ENCODE measurements at regions not wholly inside any gene's neighbourhood (a gene's known extent, or its start where the extent isn't known, plus 50 kb on each side); places are given as distances from the start of the nearest gene placed in this dataset.

DNA sequence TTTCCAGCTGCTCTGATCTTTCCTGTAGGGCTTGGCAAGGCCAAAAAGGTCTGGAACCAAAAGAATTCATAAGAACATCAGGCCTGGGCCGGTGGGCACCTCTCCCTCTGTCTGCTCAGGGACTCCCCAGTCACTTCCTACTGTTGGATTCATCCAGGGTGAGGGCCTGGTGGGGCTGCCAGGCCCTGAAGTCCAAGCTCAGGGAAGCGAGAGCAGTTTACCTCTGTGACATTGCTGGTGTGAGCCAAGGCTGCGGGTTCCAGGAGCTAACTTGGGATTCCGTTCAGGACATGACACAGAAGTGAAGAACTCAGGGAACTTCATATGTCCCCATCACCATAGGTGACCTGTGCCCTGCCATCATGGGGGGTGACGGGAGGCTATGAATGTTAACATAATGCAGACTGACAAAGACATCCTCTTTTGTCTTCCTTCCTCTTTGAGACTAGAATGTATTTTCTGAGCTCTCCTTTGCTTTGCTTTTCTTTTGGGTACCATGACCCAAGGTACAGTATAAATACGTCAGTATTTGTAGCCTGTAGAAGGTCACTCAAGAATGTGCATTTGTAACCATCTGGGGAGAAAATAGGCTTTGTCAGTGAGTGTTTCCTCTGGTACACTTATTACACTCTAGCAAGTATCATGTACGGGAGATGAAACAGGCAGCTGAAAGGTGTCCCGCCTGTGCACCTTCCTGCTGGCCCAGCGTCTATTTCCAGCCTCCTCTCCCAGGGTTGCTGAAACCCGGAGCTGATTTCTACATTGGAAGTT is 130.5 kb upstream of the SLC1A4 start:
- no peaks in the 10 kb centered on the region for H3K9me3 ChIP-seq (ENCODE audit: low read length)
- H3K79me2 ChIP-seq (ENCODE audit: insufficient read depth, low read length), result no peaks in the 10 kb centered on the region
- no peak for DNase-seq (ENCODE audit: low spot score)
- H3K4me3 ChIP-seq (replicated peaks in 1 of 3; ENCODE audit: insufficient read depth in 1 of 3, low read depth in 2 of 3, low read length in 3 of 3), result peak overlapping the region; percentile 46 to 76 (median 57)
- no peaks in the 10 kb centered on the region for H4K20me1 ChIP-seq (ENCODE audit: insufficient read depth, low read length)
- H3K27ac ChIP-seq (ENCODE audit: extremely low read length, insufficient read depth, low read length), result no peak overlapping the region
- peaks cover 5 to 47% of the 10 kb centered on the region in 2 experiments for H3K27me3 ChIP-seq (ENCODE audit: control insufficient read depth in 1 of 2, insufficient read depth in 2 of 2, low read length in 2 of 2)
- ATAC-seq, result peak; percentile 42
- 20% methylated on average over 10 of the region's 10 CpGs for WGBS (ENCODE audit: low lambda C conversion rate)
- H3K4me1 ChIP-seq (ENCODE audit: insufficient read depth, low read length), result peaks cover 51% of the 10 kb centered on the region
- no peaks in the 10 kb centered on the region for H3K36me3 ChIP-seq (replicated peaks in 1 of 2; ENCODE audit: control insufficient read depth in 1 of 2, insufficient read depth in 2 of 2, low read length in 2 of 2)
- in situ Hi-C loops (cut with HindIII; ENCODE audit: extremely low pct_ligation_motif_present, low pct_unique_long_range_greater_than_20kb), result no loop called here
- H2AFZ ChIP-seq (ENCODE audit: low read length), result no peak overlapping the region
- ChIA-PET CTCF (ENCODE audit: low intra/inter-chr PET ratio, low total read pairs) (no interaction called here), POLR2A (interaction anchor here (0.8 to 3.1 kb wide), 5 partner anchors 107 to 214 kb away, joined by 3 to 19 read pairs (median 3); partner anchors contain the start of gene SERTAD2)
- BruUV-seq (replicated peaks), result no TSS peak
- intact Hi-C loops (cut with micrococcal nuclease; ENCODE audit: unreplicated experiment), result loop anchor here (1.0 to 2.0 kb wide), 2 partner anchors 22 to 215 kb away; no protein-coding TSS in a partner anchor
- H3K9ac ChIP-seq (ENCODE audit: insufficient read depth, low read depth, low read length), result peak overlapping the region; percentile 30; the same call in 1 of the 2 replicates
- H3K4me2 ChIP-seq (ENCODE audit: low read depth, low read length), result peak overlapping the region; percentile 95
- FAIRE-seq, result no peak
- TF ChIP-seq EZH2 (conservative IDR thresholded peaks at IDR 0.05; ENCODE audit: low read depth, low read length) (no peak), SRSF1 (optimal IDR thresholded peaks at IDR 0.05; ENCODE audit: low read depth, low read length) (no peak), POLR2G (IDR thresholded peaks at IDR 0.05; ENCODE audit: low read depth, low read length) (no peak), ZNF558 (CRISPR knock-in tag; IDR thresholded peaks at IDR 0.05; ENCODE audit: borderline replicate concordance) (no peak), ZNF839 (CRISPR knock-in tag; IDR thresholded peaks at IDR 0.05; ENCODE audit: borderline replicate concordance) (no peak), ZKSCAN5 (CRISPR knock-in tag; IDR thresholded peaks at IDR 0.05) (no peak), ZNF674 (CRISPR knock-in tag; IDR thresholded peaks at IDR 0.05; ENCODE audit: low read depth) (no peak), ETV6 (CRISPR knock-in tag; conservative IDR thresholded peaks at IDR 0.05) (0 out of 2 replicates have a peak, but pooled peaks have one; percentile 30), CBX1 (IDR thresholded peaks at IDR 0.05; ENCODE audit: low read depth) (no peak), NFRKB (IDR thresholded peaks at IDR 0.05) (no peak), ZFAT (CRISPR knock-in tag; conservative IDR thresholded peaks at IDR 0.05) (no peak), SPEN (CRISPR knock-in tag; IDR thresholded peaks at IDR 0.05; ENCODE audit: low read depth) (no peak), TSC22D2 (CRISPR knock-in tag; IDR thresholded peaks at IDR 0.05; ENCODE audit: borderline replicate concordance) (no peak)
- TF ChIP-seq, protein P1, sequence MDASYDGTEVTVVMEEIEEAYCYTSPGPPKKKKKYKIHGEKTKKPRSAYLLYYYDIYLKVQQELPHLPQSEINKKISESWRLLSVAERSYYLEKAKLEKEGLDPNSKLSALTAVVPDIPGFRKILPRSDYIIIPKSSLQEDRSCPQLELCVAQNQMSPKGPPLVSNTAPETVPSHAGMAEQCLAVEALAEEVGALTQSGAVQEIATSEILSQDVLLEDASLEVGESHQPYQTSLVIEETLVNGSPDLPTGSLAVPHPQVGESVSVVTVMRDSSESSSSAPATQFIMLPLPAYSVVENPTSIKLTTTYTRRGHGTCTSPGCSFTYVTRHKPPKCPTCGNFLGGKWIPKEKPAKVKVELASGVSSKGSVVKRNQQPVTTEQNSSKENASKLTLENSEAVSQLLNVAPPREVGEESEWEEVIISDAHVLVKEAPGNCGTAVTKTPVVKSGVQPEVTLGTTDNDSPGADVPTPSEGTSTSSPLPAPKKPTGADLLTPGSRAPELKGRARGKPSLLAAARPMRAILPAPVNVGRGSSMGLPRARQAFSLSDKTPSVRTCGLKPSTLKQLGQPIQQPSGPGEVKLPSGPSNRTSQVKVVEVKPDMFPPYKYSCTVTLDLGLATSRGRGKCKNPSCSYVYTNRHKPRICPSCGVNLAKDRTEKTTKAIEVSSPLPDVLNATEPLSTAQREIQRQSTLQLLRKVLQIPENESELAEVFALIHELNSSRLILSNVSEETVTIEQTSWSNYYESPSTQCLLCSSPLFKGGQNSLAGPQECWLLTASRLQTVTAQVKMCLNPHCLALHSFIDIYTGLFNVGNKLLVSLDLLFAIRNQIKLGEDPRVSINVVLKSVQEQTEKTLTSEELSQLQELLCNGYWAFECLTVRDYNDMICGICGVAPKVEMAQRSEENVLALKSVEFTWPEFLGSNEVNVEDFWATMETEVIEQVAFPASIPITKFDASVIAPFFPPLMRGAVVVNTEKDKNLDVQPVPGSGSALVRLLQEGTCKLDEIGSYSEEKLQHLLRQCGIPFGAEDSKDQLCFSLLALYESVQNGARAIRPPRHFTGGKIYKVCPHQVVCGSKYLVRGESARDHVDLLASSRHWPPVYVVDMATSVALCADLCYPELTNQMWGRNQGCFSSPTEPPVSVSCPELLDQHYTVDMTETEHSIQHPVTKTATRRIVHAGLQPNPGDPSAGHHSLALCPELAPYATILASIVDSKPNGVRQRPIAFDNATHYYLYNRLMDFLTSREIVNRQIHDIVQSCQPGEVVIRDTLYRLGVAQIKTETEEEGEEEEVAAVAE (CRISPR knock-in tag; IDR thresholded peaks at IDR 0.05; ENCODE audit: borderline replicate concordance), result no peak
- TF ChIP-seq, protein P2, sequence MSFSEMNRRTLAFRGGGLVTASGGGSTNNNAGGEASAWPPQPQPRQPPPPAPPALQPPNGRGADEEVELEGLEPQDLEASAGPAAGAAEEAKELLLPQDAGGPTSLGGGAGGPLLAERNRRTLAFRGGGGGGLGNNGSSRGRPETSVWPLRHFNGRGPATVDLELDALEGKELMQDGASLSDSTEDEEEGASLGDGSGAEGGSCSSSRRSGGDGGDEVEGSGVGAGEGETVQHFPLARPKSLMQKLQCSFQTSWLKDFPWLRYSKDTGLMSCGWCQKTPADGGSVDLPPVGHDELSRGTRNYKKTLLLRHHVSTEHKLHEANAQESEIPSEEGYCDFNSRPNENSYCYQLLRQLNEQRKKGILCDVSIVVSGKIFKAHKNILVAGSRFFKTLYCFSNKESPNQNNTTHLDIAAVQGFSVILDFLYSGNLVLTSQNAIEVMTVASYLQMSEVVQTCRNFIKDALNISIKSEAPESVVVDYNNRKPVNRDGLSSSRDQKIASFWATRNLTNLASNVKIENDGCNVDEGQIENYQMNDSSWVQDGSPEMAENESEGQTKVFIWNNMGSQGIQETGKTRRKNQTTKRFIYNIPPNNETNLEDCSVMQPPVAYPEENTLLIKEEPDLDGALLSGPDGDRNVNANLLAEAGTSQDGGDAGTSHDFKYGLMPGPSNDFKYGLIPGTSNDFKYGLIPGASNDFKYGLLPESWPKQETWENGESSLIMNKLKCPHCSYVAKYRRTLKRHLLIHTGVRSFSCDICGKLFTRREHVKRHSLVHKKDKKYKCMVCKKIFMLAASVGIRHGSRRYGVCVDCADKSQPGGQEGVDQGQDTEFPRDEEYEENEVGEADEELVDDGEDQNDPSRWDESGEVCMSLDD (CRISPR knock-in tag; IDR thresholded peaks at IDR 0.05; ENCODE audit: borderline replicate concordance), result no peak
- TF ChIP-seq, protein P3, sequence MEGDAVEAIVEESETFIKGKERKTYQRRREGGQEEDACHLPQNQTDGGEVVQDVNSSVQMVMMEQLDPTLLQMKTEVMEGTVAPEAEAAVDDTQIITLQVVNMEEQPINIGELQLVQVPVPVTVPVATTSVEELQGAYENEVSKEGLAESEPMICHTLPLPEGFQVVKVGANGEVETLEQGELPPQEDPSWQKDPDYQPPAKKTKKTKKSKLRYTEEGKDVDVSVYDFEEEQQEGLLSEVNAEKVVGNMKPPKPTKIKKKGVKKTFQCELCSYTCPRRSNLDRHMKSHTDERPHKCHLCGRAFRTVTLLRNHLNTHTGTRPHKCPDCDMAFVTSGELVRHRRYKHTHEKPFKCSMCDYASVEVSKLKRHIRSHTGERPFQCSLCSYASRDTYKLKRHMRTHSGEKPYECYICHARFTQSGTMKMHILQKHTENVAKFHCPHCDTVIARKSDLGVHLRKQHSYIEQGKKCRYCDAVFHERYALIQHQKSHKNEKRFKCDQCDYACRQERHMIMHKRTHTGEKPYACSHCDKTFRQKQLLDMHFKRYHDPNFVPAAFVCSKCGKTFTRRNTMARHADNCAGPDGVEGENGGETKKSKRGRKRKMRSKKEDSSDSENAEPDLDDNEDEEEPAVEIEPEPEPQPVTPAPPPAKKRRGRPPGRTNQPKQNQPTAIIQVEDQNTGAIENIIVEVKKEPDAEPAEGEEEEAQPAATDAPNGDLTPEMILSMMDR (CRISPR knock-in tag; IDR thresholded peaks at IDR 0.05), result no peak

Measured in HepG2 (cell line).